ENCODE measurements at regions not wholly inside any gene's neighbourhood (a gene's known extent, or its start where the extent isn't known, plus 50 kb on each side); places are given as distances from the start of the nearest gene placed in this dataset.

GRCh38 chr10:4566011-4566410 lies 260.0 kb upstream of the AKR1E2 start:
- Histone ChIP-seq H3K36me3 (ENCODE audit: low read length) (no peaks in the 10 kb centered on the region), H3K9me2 (replicated peaks; ENCODE audit: insufficient read depth, low read length) (no peaks in the 10 kb centered on the region), H3K27me3 (ENCODE audit: low read length) (no peaks in the 10 kb centered on the region), H3K9ac (ENCODE audit: low read length) (no peak overlapping the region), H4K20me1 (ENCODE audit: low read depth, low read length) (no peaks in the 10 kb centered on the region), H3F3A (ENCODE audit: insufficient read depth) (no peaks in the 10 kb centered on the region), H3K9me3 (ENCODE audit: insufficient read depth, low read length) (no peaks in the 10 kb centered on the region), H2AFZ (ENCODE audit: low read depth, low read length, severe bottlenecking) (no peak overlapping the region), H3K4me3 (ENCODE audit: insufficient read depth, low read length, poor library complexity, severe bottlenecking) (no peak overlapping the region), H3K4me2 (ENCODE audit: low read depth, low read length, poor library complexity, severe bottlenecking) (no peak overlapping the region), H3K79me2 (ENCODE audit: insufficient read depth, low read length) (no peaks in the 10 kb centered on the region), H3K27ac (ENCODE audit: low read depth, low read length) (no peak overlapping the region)
- TF ChIP-seq CTCF (IDR thresholded peaks at IDR 0.05; ENCODE audit: insufficient read depth, low read length, poor library complexity, severe bottlenecking): no peak
- TF ChIP-seq EZH2phosphoT487 (conservative IDR thresholded peaks at IDR 0.05; ENCODE audit: low read length): no peak

GRCh38 chr10:4561296-4561695 lies 264.7 kb upstream of the AKR1E2 start:
- H3K36me3 ChIP-seq (ENCODE audit: low read length): no peaks in the 10 kb centered on the region
- no peak for TF ChIP-seq EZH2phosphoT487 (conservative IDR thresholded peaks at IDR 0.05; ENCODE audit: low read length)
- TF ChIP-seq CTCF (IDR thresholded peaks at IDR 0.05; ENCODE audit: insufficient read depth, low read length, poor library complexity, severe bottlenecking): no peak
- H3K27me3 ChIP-seq (ENCODE audit: low read length): no peaks in the 10 kb centered on the region
- H4K20me1 ChIP-seq (ENCODE audit: low read depth, low read length): no peaks in the 10 kb centered on the region
- H3K4me2 ChIP-seq (ENCODE audit: low read depth, low read length, poor library complexity, severe bottlenecking): no peak overlapping the region
- H3K9me2 ChIP-seq (replicated peaks; ENCODE audit: insufficient read depth, low read length): no peaks in the 10 kb centered on the region
- no peaks in the 10 kb centered on the region for H3K79me2 ChIP-seq (ENCODE audit: insufficient read depth, low read length)
- no peaks in the 10 kb centered on the region for H3K9me3 ChIP-seq (ENCODE audit: insufficient read depth, low read length)
- H3F3A ChIP-seq (ENCODE audit: insufficient read depth): no peaks in the 10 kb centered on the region
- no peak overlapping the region for H3K27ac ChIP-seq (ENCODE audit: low read depth, low read length)
- H3K4me3 ChIP-seq (ENCODE audit: insufficient read depth, low read length, poor library complexity, severe bottlenecking): no peak overlapping the region
- no peak overlapping the region for H3K9ac ChIP-seq (ENCODE audit: low read length)
- H2AFZ ChIP-seq (ENCODE audit: low read depth, low read length, severe bottlenecking): no peak overlapping the region

- Histone ChIP-seq H3K36me3 (ENCODE audit: low read length) (no peaks in the 10 kb centered on the region), H3K9ac (ENCODE audit: low read length) (no peak overlapping the region), H3K9me2 (replicated peaks; ENCODE audit: insufficient read depth, low read length) (no peaks in the 10 kb centered on the region), H3F3A (ENCODE audit: insufficient read depth) (no peaks in the 10 kb centered on the region), H2AFZ (ENCODE audit: low read depth, low read length, severe bottlenecking) (no peak overlapping the region), H3K9me3 (ENCODE audit: insufficient read depth, low read length) (no peaks in the 10 kb centered on the region), H3K27me3 (ENCODE audit: low read length) (no peaks in the 10 kb centered on the region), H3K4me2 (ENCODE audit: low read depth, low read length, poor library complexity, severe bottlenecking) (no peak overlapping the region), H3K27ac (ENCODE audit: low read depth, low read length) (no peak overlapping the region), H4K20me1 (ENCODE audit: low read depth, low read length) (no peaks in the 10 kb centered on the region), H3K4me3 (ENCODE audit: insufficient read depth, low read length, poor library complexity, severe bottlenecking) (no peak overlapping the region), H3K79me2 (ENCODE audit: insufficient read depth, low read length) (no peaks in the 10 kb centered on the region)
- TF ChIP-seq EZH2phosphoT487 (conservative IDR thresholded peaks at IDR 0.05; ENCODE audit: low read length) (no peak), CTCF (IDR thresholded peaks at IDR 0.05; ENCODE audit: insufficient read depth, low read length, poor library complexity, severe bottlenecking) (no peak)
Observed at GRCh38 chr10:4557469-4557868, 268.5 kb upstream of the AKR1E2 start.

- Histone ChIP-seq H3K79me2 (ENCODE audit: insufficient read depth, low read length) (no peaks in the 10 kb centered on the region), H3K9me3 (ENCODE audit: insufficient read depth, low read length) (no peaks in the 10 kb centered on the region), H3K27ac (ENCODE audit: low read depth, low read length) (no peak overlapping the region), H3K27me3 (ENCODE audit: low read length) (no peaks in the 10 kb centered on the region), H3K9ac (ENCODE audit: low read length) (no peak overlapping the region), H2AFZ (ENCODE audit: low read depth, low read length, severe bottlenecking) (no peak overlapping the region), H3K36me3 (ENCODE audit: low read length) (no peaks in the 10 kb centered on the region), H3F3A (ENCODE audit: insufficient read depth) (no peaks in the 10 kb centered on the region), H3K4me2 (ENCODE audit: low read depth, low read length, poor library complexity, severe bottlenecking) (no peak overlapping the region), H4K20me1 (ENCODE audit: low read depth, low read length) (no peaks in the 10 kb centered on the region), H3K4me3 (ENCODE audit: insufficient read depth, low read length, poor library complexity, severe bottlenecking) (no peak overlapping the region), H3K9me2 (replicated peaks; ENCODE audit: insufficient read depth, low read length) (no peaks in the 10 kb centered on the region)
- TF ChIP-seq CTCF (IDR thresholded peaks at IDR 0.05; ENCODE audit: insufficient read depth, low read length, poor library complexity, severe bottlenecking) (no peak), EZH2phosphoT487 (conservative IDR thresholded peaks at IDR 0.05; ENCODE audit: low read length) (no peak)
Observed at GRCh38 chr10:4556527-4556926, 269.5 kb upstream of the AKR1E2 start.
